Posterior cingulate gyrus (tissue), 11 donors: ENCODE measurements at regions not wholly inside any gene's neighbourhood (a gene's known extent, or its start where the extent isn't known, plus 50 kb on each side); places are given as distances from the start of the nearest gene placed in this dataset.

ENCODE experiments used
- DNase-seq, 10 donors: peaks; one replicate each; pipeline versions ENCODE4 v3.0.0 to v3.0.0-alpha.2; 2020 to 2021; ENCODE audit warnings: mixed read lengths in 3 of 10
- intact Hi-C: fragments of 100-400 bp; cut with DNase I; formaldehyde crosslinking; loops from one replicate; pipeline ENCODE4 v1.15.1; 2023

GRCh38 chr18:47425365-47425764 is 173.9 kb upstream of the SKOR2 start:
- no peak for DNase-seq
- intact Hi-C loops: no loop called here

DNA sequence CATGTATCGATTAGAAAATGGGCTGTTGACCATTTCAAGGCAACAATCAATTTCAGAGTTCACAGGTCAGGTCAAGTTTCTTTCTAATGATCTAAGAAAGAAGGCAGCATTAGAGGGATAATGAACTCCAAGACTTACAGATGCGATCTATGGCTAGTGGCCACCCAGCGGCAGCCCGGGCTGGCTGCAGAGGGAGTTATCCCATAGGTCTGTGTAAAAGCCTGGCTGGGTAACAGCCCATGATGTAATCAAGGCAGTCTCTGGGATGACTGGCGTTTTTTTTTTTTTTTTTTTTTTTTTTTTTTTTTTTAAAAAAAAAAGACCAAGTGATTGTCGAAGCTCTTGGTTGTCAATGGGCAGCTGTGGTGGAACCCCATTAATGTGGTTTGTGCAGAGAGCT is 171.1 kb upstream of the SKOR2 start:
- intact Hi-C loops: no loop called here
- DNase-seq: no peak

- intact Hi-C loops: no loop called here
- peak in 1 of 10 donors; percentile 6 for DNase-seq
These were observed 168.7 kb upstream of the SKOR2 start for GRCh38 chr18:47420130-47420529.

DNA sequence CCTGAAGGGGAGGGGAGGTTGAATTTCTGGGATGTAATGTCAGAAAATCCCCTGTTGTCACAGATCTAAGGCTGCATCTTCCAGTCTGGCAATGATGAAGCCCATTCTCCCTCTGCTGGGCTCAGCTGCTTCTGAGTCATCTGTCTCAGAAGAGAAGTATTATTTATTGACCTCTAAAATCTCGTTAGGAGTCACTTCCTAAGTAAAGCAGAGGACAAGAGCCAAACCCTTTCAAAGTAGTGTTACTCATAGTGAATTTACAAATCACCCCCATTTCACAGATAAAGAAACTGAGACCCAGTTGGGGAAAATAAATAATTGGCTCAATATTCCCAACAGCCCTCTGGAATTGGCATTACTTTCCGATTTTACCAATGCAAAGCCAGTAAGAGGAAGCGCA is 167.3 kb upstream of the SKOR2 start:
- DNase-seq: no peak
- intact Hi-C loops: no loop called here

DNA sequence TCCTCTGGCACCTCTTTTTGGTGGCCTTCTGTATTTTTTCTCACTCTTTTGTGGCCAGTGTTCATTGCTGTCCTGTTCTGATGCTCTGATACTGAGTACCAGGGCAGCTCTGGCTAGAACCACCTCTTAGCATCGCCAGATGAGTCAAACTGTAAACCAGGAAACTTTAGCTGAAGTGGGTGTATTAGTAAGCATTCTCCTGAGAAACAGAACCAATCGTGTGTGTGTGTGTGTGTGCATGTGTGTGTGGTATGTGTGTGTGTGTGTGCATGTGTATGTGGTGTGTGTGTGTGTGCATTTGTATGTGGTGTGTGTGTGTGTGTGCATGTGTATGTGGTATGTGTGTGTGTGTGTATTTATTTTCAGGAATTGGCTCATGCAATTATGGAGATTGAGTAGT is 166.3 kb upstream of the SKOR2 start:
- no peak for DNase-seq
- intact Hi-C loops: no loop called here

- intact Hi-C loops: no loop called here
- DNase-seq: no peak
These were observed 164.4 kb upstream of the SKOR2 start for GRCh38 chr18:47415881-47416280.

DNA sequence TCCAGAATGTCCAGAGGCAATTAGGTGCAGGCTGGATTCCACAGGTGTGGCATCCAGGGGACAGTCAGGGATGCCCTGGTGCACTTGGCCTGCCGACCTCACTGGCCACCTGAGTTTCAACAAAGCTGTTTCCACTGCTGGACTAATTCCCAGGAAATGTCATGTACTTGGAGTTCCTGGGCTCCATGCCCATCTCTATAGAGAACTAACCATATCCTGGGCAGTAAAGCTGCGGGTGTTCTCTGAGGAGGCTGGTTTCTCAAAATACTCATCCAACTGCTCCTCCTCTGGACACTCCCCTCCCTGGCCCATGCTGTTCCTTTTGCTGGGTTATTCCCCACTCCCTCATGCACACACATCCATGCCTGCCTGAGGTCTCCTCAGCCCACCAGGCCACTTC is 161.9 kb upstream of the SKOR2 start:
- no peak for DNase-seq
- intact Hi-C loops: no loop called here

GRCh38 chr18:47412924-47413323 is 161.5 kb upstream of the SKOR2 start:
- no peak for DNase-seq
- intact Hi-C loops: no loop called here

DNA sequence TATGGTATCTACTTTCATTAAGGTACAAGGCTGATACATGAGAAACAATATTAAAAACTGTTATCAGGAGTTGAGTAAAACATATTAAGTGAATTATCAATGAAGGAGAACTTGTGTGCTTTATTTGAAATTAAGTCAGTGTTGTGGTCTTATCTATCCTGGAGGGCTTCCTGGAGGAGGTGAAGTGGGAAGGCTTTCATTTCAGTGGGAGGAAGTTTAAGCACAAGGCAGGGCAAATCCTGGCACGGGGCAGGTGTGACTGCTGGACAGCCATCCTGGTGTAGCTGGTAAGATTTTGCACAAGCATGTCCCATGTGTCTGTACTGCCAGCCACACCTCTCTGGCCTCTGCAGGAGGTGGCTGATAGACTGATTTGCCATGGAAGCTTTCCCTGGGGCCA is 159.7 kb upstream of the SKOR2 start:
- DNase-seq: no peak
- intact Hi-C loops: no loop called here

DNA sequence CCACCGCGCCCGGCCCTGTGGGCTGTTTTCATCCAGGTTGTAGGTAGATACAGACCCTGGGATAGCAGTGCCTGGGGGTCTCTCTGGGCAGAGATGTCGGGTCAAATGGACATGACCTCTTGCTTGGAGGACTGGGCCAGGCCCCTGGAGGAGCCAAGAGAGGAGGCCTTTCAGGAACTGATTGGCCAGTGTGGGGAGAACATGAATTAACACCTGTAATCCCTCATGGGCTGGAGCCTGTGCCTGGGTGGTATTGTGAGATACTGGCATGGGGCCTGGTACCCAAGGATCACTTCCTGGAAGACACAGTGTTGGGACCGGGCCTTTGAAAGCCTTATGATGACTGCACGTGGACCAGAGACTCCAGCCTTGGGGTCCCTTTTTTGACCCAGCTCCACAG is 158.7 kb upstream of the SKOR2 start:
- no peak for DNase-seq
- intact Hi-C loops: no loop called here

GRCh38 chr18:47409519-47409918 is 158.1 kb upstream of the SKOR2 start:
- intact Hi-C loops: no loop called here

GRCh38 chr18:47407736-47408135 is 156.3 kb upstream of the SKOR2 start:
- DNase-seq: no peak
- intact Hi-C loops: no loop called here

More at GRCh38 chr18:47409519-47409918, 158.1 kb upstream of the SKOR2 start:
- DNase-seq: no peak

- intact Hi-C loops: no loop called here
- DNase-seq: no peak
These were observed 153.4 kb upstream of the SKOR2 start for GRCh38 chr18:47404845-47405244.

DNA sequence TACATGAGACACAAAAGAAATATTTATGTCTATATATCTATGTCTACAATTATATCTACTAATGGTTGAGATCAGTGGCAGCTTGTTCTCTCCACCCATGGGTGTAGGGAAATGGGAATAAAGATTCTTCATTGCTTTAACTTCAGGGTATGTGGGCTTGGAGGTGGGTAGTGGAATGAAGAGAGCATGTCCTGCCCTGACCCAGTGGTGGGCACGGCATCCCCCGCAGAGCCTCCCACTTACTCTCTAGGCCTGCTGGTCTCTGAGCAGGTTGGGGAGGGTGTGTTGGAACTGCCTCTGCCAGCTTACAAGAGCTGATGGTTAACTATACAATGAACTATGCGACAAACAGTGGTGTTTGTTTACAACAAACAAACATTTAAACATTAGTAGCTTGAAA is 152.5 kb upstream of the SKOR2 start:
- intact Hi-C loops: no loop called here
- DNase-seq: no peak

DNA sequence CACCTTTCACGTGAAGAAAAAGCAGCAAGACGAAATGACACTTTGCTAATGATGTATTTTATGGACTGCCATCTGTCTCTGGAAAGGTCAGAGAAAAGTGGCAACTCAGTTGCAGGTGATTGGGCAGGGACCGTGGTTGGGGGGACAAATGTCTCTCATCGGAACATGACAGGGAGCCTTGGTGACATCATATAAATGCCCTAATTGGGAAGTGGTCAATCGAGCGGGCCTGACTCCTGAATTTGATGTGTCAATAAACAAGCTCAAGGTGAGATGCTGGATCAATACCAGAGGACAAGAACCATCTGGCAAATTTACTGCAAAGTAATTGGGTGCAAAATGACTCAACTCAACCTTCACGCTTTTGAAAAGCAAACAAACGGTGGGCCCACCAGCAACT is 151.9 kb upstream of the SKOR2 start:
- no peak for DNase-seq
- intact Hi-C loops: no loop called here

- intact Hi-C loops: no loop called here
- DNase-seq: no peak
These were observed 148.0 kb upstream of the SKOR2 start for GRCh38 chr18:47399475-47399874.

DNA sequence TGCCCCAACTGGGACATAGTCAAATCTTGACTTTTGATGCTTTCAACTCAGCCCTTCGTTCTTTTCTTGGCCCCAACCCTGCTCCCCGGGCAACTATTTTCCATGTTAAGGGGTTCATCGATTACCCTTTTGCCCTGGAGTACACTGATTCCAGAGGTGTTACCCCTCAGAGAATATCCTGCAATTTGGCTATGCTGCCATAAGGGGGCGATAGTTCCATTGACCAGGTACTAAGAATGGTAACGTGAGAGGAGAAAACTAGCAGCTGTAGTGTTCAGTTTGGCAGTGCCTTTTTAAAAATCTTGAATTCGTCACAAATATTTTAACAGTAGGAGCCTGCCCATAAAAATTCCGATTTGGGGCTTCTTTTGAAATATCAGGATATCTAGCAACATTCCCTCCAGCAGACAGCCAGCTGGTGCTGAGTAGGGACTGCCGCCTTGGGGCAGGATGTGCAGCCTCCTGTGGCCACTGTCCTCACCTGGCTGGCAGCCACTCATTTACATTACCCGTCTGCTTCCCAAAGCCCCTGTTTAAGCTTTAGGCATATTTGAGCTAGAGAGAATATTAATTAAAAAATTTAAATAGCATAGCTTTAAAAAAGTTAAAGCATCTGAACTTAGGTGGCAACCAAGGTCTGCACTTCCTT is 146.3 kb upstream of the SKOR2 start:
- no peak for DNase-seq
- intact Hi-C loops: no loop called here

GRCh38 chr18:47391665-47392064 is 140.2 kb upstream of the SKOR2 start:
- DNase-seq: no peak
- intact Hi-C loops: no loop called here

- no peak for DNase-seq
- intact Hi-C loops: no loop called here
These were observed 139.1 kb upstream of the SKOR2 start for GRCh38 chr18:47390410-47391024.

- intact Hi-C loops: no loop called here
- no peak for DNase-seq
These were observed 137.8 kb upstream of the SKOR2 start for GRCh38 chr18:47389210-47389609.

- intact Hi-C loops: no loop called here
These were observed 136.4 kb upstream of the SKOR2 start for GRCh38 chr18:47387864-47388263.

GRCh38 chr18:47383729-47384128 is 132.3 kb upstream of the SKOR2 start:
- DNase-seq: no peak
- intact Hi-C loops: no loop called here

More at GRCh38 chr18:47387864-47388263, 136.4 kb upstream of the SKOR2 start:
- DNase-seq: no peak
